Trophoblast cell (in vitro differentiated cells and primary cell): ENCODE measurements at regions not wholly inside any gene's neighbourhood (a gene's known extent, or its start where the extent isn't known, plus 50 kb on each side); places are given as distances from the start of the nearest gene placed in this dataset.

Experiments
- DNase-seq, 2 donors: peaks; one replicate each; pipeline ENCODE4 v3.0.0-alpha.2; 2016
- H2AFZ ChIP-seq: 2 replicates; pipeline ENCODE4 v1.6.1; 2013; ENCODE audit warnings: low read length, moderate library complexity, mild to moderate bottlenecking; ENCODE audit not compliant: insufficient read depth, poor library complexity
- H2AK5ac ChIP-seq: 2 replicates; pipeline ENCODE4 v1.6.1; 2013; ENCODE audit warnings: mild to moderate bottlenecking, low read length
- H2BK120ac ChIP-seq: 2 replicates; pipeline ENCODE4 v1.6.1; 2013; ENCODE audit warnings: low read length, mild to moderate bottlenecking, moderate library complexity; ENCODE audit not compliant: insufficient read depth, poor library complexity
- H2BK12ac ChIP-seq: 2 replicates; pipeline ENCODE4 v1.6.1; 2013; ENCODE audit warnings: mild to moderate bottlenecking, low read length, moderate library complexity
- H2BK5ac ChIP-seq: 2 replicates; pipeline ENCODE4 v1.6.1; 2013; ENCODE audit warnings: low read length, low read depth, moderate library complexity, mild to moderate bottlenecking; ENCODE audit not compliant: poor library complexity
- H3K14ac ChIP-seq: 2 replicates; pipeline ENCODE4 v1.6.1; 2013; ENCODE audit warnings: mild to moderate bottlenecking, low read length
- H3K18ac ChIP-seq: 2 replicates; pipeline ENCODE4 v1.6.1; 2013; ENCODE audit warnings: mild to moderate bottlenecking, low read length
- H3K23ac ChIP-seq: 2 replicates; pipeline ENCODE4 v1.6.1; 2013; ENCODE audit warnings: low read length
- H3K27ac ChIP-seq: 2 replicates; pipeline ENCODE4 v1.5.1; 2013; ENCODE audit warnings: low read depth, mild to moderate bottlenecking, inconsistent platforms, low read length, moderate library complexity
- H3K27me3 ChIP-seq: 2 replicates; pipeline ENCODE4 v1.6.1; 2013; ENCODE audit warnings: inconsistent platforms, mild to moderate bottlenecking, low read length, moderate library complexity; ENCODE audit not compliant: insufficient read depth
- H3K36me3 ChIP-seq, 2 experiments: 1 replicate in 1 of 2; 2 replicates in 1 of 2; pipeline ENCODE4 v1.6.1; 2013; ENCODE audit warnings: low read length in 2 of 2, mild to moderate bottlenecking in 2 of 2, moderate library complexity in 1 of 2; ENCODE audit not compliant: insufficient read depth in 2 of 2, control insufficient read depth in 1 of 2
- H3K4ac ChIP-seq: 2 replicates; pipeline ENCODE4 v1.6.1; 2013; ENCODE audit warnings: low read depth, mild to moderate bottlenecking, low read length, moderate library complexity
- H3K4me1 ChIP-seq, 2 experiments: 1 replicate in 1 of 2; 2 replicates in 1 of 2; pipeline ENCODE4 v1.6.1; 2013; ENCODE audit warnings: low read length in 2 of 2, mild to moderate bottlenecking in 2 of 2, moderate library complexity in 1 of 2; ENCODE audit not compliant: insufficient read depth in 2 of 2, control insufficient read depth in 1 of 2
- H3K4me2 ChIP-seq: 2 replicates; pipeline ENCODE4 v1.6.1; 2013; ENCODE audit warnings: inconsistent platforms, mild to moderate bottlenecking, low read length, moderate library complexity
- H3K4me3 ChIP-seq: 2 replicates; pipeline ENCODE4 v1.5.1; 2013; ENCODE audit warnings: mild to moderate bottlenecking, low read depth, low read length, inconsistent platforms
- H3K79me1 ChIP-seq: one replicate; pipeline ENCODE4 v1.6.1; 2013; ENCODE audit warnings: low read length
- H3K79me2 ChIP-seq: 2 replicates; pipeline ENCODE4 v1.6.1; 2013; ENCODE audit warnings: low read length, mild to moderate bottlenecking; ENCODE audit not compliant: control insufficient read depth, insufficient read depth, poor library complexity
- H3K9ac ChIP-seq: 2 replicates; pipeline ENCODE4 v1.6.1; 2013; ENCODE audit warnings: mild to moderate bottlenecking, low read length
- H3K9me3 ChIP-seq: 2 replicates; pipeline ENCODE4 v1.6.1; 2013; ENCODE audit warnings: low read depth, mild to moderate bottlenecking, control low read depth, inconsistent platforms, low read length; ENCODE audit not compliant: insufficient read depth
- H4K12ac ChIP-seq: 2 replicates; pipeline ENCODE4 v1.6.1; 2013; ENCODE audit warnings: low read depth, mild to moderate bottlenecking, low read length, moderate library complexity
- H4K8ac ChIP-seq: 2 replicates; pipeline ENCODE4 v1.6.1; 2013; ENCODE audit warnings: low read depth, mild to moderate bottlenecking, low read length, moderate library complexity
- H4K91ac ChIP-seq: one replicate; pipeline ENCODE4 v1.6.1; 2013; ENCODE audit warnings: low read depth, mild to moderate bottlenecking, low read length, moderate library complexity
- WGBS: extraction: QIAGEN DNeasy Blood & Tissue Kit; methylation state at CpG from one replicate; pipeline ENCODE4 v1.1.7; 2013; ENCODE audit warnings: missing lambda C conversion rate; ENCODE audit not compliant: insufficient read length, insufficient coverage; ENCODE audit errors: extremely low coverage; 5-methylcytosine and 5-hydroxymethylcytosine counted together

DNA sequence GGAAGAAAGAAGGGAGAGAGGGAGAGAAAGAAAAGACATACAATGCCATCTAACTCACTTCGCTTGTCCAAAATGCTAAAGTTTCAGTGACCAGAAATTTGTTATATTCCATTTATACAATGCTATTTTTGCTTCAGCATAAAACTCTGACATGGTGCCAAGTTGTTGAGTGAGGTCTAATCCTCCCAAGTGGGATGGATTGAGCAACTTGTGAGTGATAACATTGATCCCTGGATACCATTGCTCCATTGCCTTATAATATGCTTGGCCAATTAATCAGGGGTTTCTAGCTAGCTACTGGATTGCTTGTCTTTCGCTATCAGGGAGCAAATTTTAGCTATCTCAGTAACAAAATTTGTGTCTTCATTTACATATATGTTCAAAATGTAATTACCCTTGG is 615.6 kb upstream of the DPPA4 start:
- Histone ChIP-seq H3K4me2 (no peak overlapping the region), H3K4me3 (no peak overlapping the region), H3K9me3 (no peaks in the 10 kb centered on the region), H2BK120ac (no peak overlapping the region), H2AFZ (no peak overlapping the region), H3K27me3 (no peaks in the 10 kb centered on the region), H3K14ac (no peak overlapping the region), H2AK5ac (no peak overlapping the region), H3K79me1 (no peaks in the 10 kb centered on the region), H3K4ac (no peak overlapping the region), H4K91ac (no peak overlapping the region), H3K36me3 (no peaks in the 10 kb centered on the region), H3K23ac (no peak overlapping the region), H4K8ac (no peak overlapping the region), H3K79me2 (no peaks in the 10 kb centered on the region), H2BK12ac (no peak overlapping the region), H3K27ac (no peak overlapping the region), H3K18ac (no peak overlapping the region), H4K12ac (no peak overlapping the region), H3K4me1 (no peaks in the 10 kb centered on the region), H3K9ac (no peak overlapping the region), H2BK5ac (no peak overlapping the region)
- no CpG with 5 or more reads among the region's 2 CpGs for WGBS
- DNase-seq, result no peak

DNA sequence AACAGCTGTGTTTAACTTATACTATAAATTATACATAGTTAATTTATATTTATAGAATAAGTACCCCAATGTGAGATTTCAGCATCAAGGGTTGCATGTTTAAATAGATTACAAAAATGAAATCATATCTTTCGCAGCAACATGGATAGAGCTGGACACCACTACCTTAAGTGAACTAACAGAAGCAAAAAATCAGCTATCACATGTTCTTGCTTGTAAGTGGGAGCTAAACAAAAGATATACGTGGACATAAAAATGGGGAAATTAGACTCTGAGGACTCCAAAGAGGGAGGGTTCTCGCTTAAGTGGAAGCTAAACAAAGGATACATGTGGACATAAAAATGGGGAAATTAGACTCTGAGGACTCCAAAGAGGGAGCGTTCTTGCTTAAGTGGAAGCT is 626.5 kb upstream of the DPPA4 start:
- no peak overlapping the region for H4K12ac ChIP-seq
- no peak overlapping the region for H3K4ac ChIP-seq
- H4K8ac ChIP-seq, result no peak overlapping the region
- no peak overlapping the region for H2BK5ac ChIP-seq
- H3K79me2 ChIP-seq, result no peaks in the 10 kb centered on the region
- H2AFZ ChIP-seq, result no peak overlapping the region
- no peaks in the 10 kb centered on the region for H3K4me1 ChIP-seq
- H3K27ac ChIP-seq, result no peak overlapping the region
- no peak for DNase-seq
- H3K9ac ChIP-seq, result no peak overlapping the region
- no peak overlapping the region for H3K18ac ChIP-seq
- H2BK120ac ChIP-seq, result no peak overlapping the region
- WGBS, result no CpG with 5 or more reads among the region's 4 CpGs
- no peak overlapping the region for H2AK5ac ChIP-seq
- no peak overlapping the region for H2BK12ac ChIP-seq
- H3K4me3 ChIP-seq, result no peak overlapping the region
- no peaks in the 10 kb centered on the region for H3K36me3 ChIP-seq
- H4K91ac ChIP-seq, result no peak overlapping the region
- H3K14ac ChIP-seq, result no peak overlapping the region
- no peak overlapping the region for H3K23ac ChIP-seq
- no peaks in the 10 kb centered on the region for H3K27me3 ChIP-seq
- no peak overlapping the region for H3K4me2 ChIP-seq
- H3K9me3 ChIP-seq, result no peaks in the 10 kb centered on the region
- no peaks in the 10 kb centered on the region for H3K79me1 ChIP-seq

DNA sequence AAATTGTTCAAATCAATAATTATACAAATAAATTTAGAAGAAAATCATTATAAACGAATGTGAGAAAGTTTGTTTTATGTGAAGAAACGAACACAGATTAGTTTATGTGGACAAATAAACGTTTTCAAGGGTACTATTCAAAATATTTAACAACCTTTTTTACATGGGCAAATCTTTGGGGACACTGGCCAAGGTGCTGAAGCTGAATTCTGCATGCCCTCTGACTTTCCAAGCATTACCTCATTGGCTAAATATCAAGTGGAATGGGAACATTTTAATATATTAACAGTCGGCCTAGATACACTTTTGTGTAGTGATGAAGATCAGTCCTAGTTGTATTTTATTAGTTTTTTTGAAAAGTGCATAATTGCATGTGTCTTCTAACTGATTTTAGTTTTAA is 636.4 kb upstream of the DPPA4 start:
- H2AK5ac ChIP-seq, result no peak overlapping the region
- H3K79me1 ChIP-seq, result no peaks in the 10 kb centered on the region
- no peak overlapping the region for H4K8ac ChIP-seq

DNA sequence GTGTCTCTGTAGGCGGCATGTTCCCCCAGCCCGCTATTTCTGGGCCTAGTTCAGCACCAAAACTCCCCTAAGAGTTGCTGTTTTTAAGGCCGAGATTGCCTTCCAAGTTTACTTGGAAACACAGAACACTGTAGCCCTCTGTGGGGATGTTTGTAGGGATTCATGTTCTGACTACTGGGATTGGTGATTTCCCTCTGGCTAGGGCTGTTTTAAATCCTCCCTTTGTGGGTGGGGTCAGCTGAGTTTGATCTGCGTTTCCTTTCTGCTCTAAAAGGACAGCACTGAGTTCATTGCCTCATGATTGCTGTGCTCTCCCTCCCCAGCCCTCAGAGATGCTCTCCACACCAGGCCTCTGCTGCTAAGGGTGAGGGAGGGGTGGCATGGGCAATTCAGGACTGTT is 640.6 kb upstream of the DPPA4 start:
- Histone ChIP-seq H3K27ac (no peak overlapping the region), H3K9me3 (no peaks in the 10 kb centered on the region), H4K12ac (no peak overlapping the region), H2AK5ac (no peak overlapping the region), H3K4me2 (no peak overlapping the region), H3K9ac (no peak overlapping the region), H3K79me2 (peaks cover 2% of the 10 kb centered on the region), H3K4me3 (no peak overlapping the region), H2BK120ac (no peak overlapping the region), H3K23ac (no peak overlapping the region), H4K91ac (no peak overlapping the region), H3K36me3 (no peaks in the 10 kb centered on the region), H2BK12ac (no peak overlapping the region), H3K18ac (no peak overlapping the region), H3K14ac (no peak overlapping the region), H3K79me1 (no peaks in the 10 kb centered on the region), H2BK5ac (no peak overlapping the region), H4K8ac (no peak overlapping the region), H3K27me3 (no peaks in the 10 kb centered on the region), H3K4me1 (no peaks in the 10 kb centered on the region), H3K4ac (no peak overlapping the region), H2AFZ (no peak overlapping the region)
- DNase-seq, result no peak
- WGBS, result no CpG with 5 or more reads among the region's 4 CpGs

More for the DNA sequence above, 636.4 kb upstream of the DPPA4 start:
- H4K12ac ChIP-seq, result no peak overlapping the region
- H2BK5ac ChIP-seq, result no peak overlapping the region
- H3K14ac ChIP-seq, result no peak overlapping the region
- H3K4me3 ChIP-seq, result no peak overlapping the region
- H3K79me2 ChIP-seq, result peaks cover 2% of the 10 kb centered on the region
- no peak for DNase-seq
- H3K9me3 ChIP-seq, result no peaks in the 10 kb centered on the region
- H3K23ac ChIP-seq, result no peak overlapping the region
- H2BK120ac ChIP-seq, result no peak overlapping the region
- H3K27me3 ChIP-seq, result no peaks in the 10 kb centered on the region
- H3K36me3 ChIP-seq, result no peaks in the 10 kb centered on the region
- no peak overlapping the region for H3K27ac ChIP-seq
- H3K18ac ChIP-seq, result no peak overlapping the region
- WGBS, result no CpG with 5 or more reads among the region's 4 CpGs
- H3K9ac ChIP-seq, result no peak overlapping the region
- no peak overlapping the region for H2BK12ac ChIP-seq
- H3K4ac ChIP-seq, result no peak overlapping the region
- no peak overlapping the region for H2AFZ ChIP-seq
- H4K91ac ChIP-seq, result no peak overlapping the region
- no peaks in the 10 kb centered on the region for H3K4me1 ChIP-seq
- H3K4me2 ChIP-seq, result no peak overlapping the region
